GM12875 (cell line): ENCODE measurements at regions not wholly inside any gene's neighbourhood (a gene's known extent, or its start where the extent isn't known, plus 50 kb on each side); places are given as distances from the start of the nearest gene placed in this dataset.
"Not testable (repeated sequence)": the region's sequence is repeated elsewhere in the genome, so short reads cannot be mapped to it uniquely, and the experiment has no call there.

Experiments
- H3K4me3 ChIP-seq: one replicate; pipeline ENCODE4 v1.5.1; 2011; ENCODE audit warnings: low read depth, low read length, control low read depth
- TF ChIP-seq, protein P1 (sequence below): IDR thresholded peaks from 2 replicates; pipeline ENCODE4 v1.5.1; 2011; ENCODE audit warnings: low read depth, mild to moderate bottlenecking, control low read depth, inconsistent platforms, low read length, moderate library complexity, borderline replicate concordance; ENCODE audit not compliant: insufficient read depth

DNA sequence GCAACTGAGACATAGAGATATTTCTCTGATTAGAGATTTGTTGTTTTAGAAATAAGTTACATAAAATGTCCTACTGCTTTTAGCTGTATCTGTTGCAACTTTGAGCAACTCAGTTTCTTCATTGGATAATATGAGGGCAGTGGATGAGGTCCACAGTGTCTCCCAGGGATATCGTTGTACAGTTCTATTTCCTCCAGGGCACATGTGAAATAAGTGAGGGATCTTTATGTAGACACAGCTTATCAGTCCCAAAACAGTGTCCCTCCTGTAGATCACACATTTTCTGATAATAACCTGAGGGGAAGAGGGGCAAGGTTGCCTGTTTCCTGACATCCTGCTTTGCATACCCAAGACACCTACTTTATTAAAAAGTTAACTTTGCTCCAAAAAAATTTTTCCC lies 1231.2 kb upstream of the ZEB2 start:
- no peak overlapping the region for H3K4me3 ChIP-seq
- TF ChIP-seq, protein P1, sequence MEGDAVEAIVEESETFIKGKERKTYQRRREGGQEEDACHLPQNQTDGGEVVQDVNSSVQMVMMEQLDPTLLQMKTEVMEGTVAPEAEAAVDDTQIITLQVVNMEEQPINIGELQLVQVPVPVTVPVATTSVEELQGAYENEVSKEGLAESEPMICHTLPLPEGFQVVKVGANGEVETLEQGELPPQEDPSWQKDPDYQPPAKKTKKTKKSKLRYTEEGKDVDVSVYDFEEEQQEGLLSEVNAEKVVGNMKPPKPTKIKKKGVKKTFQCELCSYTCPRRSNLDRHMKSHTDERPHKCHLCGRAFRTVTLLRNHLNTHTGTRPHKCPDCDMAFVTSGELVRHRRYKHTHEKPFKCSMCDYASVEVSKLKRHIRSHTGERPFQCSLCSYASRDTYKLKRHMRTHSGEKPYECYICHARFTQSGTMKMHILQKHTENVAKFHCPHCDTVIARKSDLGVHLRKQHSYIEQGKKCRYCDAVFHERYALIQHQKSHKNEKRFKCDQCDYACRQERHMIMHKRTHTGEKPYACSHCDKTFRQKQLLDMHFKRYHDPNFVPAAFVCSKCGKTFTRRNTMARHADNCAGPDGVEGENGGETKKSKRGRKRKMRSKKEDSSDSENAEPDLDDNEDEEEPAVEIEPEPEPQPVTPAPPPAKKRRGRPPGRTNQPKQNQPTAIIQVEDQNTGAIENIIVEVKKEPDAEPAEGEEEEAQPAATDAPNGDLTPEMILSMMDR = no peak

DNA sequence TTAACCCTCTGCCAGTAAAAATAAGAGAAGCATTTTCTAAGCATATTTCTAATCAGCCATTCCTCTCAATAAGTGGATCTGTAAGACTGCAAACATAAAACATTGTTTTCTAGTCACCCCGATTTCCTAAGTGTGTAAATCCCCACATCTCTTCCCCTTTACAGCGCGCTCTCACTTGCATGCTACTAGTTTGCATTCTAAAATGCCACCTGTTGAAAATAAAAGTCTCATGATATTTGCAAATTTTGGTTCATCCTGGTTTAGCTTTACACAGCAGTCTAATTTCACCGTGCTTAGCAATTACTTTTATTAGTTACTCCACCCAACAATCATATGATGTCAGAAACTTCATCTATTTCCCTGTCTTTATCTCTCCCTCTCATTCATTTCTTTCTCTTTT lies 1230.7 kb upstream of the ZEB2 start:
- TF ChIP-seq, protein P1 = no peak
- no peak overlapping the region for H3K4me3 ChIP-seq

DNA sequence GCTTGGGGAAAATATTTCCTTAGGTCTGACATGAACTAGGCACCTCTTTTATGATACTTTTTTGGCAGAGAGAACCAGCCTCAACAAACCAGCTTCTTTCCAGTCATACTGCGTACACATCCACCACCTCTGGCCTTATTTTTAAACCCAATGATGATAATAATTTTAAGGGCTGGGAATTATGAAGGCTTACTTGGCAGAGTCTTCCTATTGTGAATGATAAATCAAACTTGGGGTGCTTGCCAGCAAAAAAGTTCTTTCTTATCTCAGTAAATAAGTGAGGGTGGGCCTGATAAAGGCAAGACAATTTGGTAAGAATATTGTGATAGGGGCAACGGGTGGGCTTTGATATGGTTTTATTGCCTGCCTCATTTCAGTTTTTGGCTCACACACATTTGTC lies 1230.2 kb upstream of the ZEB2 start:
- TF ChIP-seq, protein P1 = no peak
- no peak overlapping the region for H3K4me3 ChIP-seq

DNA sequence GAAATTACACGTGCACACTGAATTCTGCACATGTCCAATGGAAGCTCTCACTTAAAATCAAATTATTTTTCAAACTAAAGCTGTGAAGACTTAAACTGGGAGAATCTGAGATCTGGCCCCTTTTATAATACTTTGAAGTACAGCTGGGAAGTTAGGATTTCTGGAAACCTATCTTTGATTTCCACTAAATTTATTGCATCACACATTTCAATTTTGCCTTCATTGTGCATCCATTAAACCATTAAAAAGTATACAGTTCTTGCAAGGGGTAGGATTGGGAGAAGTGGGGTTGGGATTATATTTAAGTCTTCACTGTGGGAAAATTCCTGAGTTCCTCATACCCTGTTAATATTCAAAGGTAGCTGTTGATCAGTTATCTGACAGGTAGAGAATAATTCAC lies 1229.6 kb upstream of the ZEB2 start:
- TF ChIP-seq, protein P1 = no peak
- no peak overlapping the region for H3K4me3 ChIP-seq

DNA sequence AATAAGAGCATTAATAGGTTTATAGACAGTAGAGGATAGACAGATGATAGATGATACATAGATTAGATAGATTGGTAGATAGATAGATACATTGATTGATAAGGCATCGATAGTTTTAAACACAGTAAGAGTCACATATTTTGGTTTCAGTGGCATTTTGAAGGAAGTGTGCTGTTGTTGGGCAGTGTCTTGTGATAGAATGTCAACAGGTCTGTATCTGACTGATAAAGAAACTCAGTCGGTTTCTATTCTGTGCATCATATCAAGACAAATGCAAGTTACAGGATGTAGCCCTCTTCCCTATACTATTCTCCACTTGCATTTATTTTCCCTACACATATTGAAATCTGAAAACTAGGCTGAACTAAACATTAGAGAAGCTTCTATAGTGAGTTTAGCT lies 1229.0 kb upstream of the ZEB2 start:
- TF ChIP-seq, protein P1 = no peak
- H3K4me3 ChIP-seq = no peak overlapping the region

DNA sequence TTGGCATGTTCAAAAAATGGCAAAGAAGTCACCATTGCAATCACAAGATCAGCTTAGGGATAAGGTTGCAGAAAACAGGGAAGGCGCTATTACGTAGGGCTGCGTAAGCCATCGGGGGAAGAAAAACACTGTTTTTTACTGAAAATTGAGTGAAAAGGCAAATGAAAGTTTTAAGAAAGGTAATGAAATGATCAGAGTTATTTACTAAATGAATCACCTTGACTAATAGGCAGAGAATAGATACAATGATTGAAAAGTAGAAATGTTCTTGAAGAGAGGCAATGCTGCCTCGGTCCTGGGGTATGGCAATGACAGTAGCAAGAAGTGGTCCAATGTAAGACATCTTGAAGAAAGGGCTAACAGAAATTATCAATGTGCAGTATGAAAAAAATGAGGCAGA lies 1227.8 kb upstream of the ZEB2 start:
- TF ChIP-seq, protein P1 = no peak
- H3K4me3 ChIP-seq = no peak overlapping the region

DNA sequence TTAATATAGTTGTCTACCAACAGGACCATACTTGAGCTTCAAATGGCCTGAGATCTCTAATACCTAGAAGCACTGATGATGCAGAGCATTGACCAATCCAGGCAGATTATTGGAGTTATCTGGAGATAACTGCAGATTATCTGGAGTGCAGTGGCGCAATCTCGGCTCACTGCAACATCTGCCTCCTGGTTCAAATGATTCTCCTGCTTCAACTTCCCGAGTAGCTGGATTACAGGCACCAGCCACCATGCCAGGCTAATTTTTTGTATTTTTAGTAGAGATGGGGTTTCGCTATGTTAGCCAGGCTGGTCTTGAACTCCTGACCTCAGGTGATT lies 1225.4 kb upstream of the ZEB2 start:
- not testable (repeated sequence) for H3K4me3 ChIP-seq
